H1 (cell line): ENCODE measurements at regions not wholly inside any gene's neighbourhood (a gene's known extent, or its start where the extent isn't known, plus 50 kb on each side); places are given as distances from the start of the nearest gene placed in this dataset.

Source experiments
- CTCF ChIA-PET: fragments of 300-600 bp; sonication (Branson Sonifier 250); formaldehyde crosslinking; loops from one replicate; lab custom pipeline; 2021; ENCODE audit not compliant: partially characterized antibody; lab: Charles Lee
- POLR2A ChIA-PET: fragments of 300-600 bp; sonication (Branson Sonifier 250); formaldehyde crosslinking; loops from one replicate; lab custom pipeline; 2021; ENCODE audit warnings: inconsistent platforms; ENCODE audit not compliant: partially characterized antibody; lab: Charles Lee
- DNase-seq, 2 experiments: peaks; one replicate each; pipeline versions ENCODE4 v3.0.0 to v3.0.0-alpha.2; 2010 to 2022; ENCODE audit warnings: low spot score in 2 of 2, low read depth in 1 of 2, mixed read lengths in 1 of 2
- FAIRE-seq: peaks from 2 replicates; lab custom pipeline; 2011; peaks lifted over from hg19 to GRCh38; lab: Jason Lieb, UNC
- H2AFZ ChIP-seq: 2 replicates; pipeline ENCODE4 v1.8.1; 2012; ENCODE audit warnings: low read length, inconsistent platforms
- H2AK5ac ChIP-seq: 2 replicates; pipeline ENCODE4 v1.6.1; 2013; ENCODE audit warnings: low read depth, low read length
- H2BK120ac ChIP-seq: replicated peaks from 2 replicates; pipeline ENCODE3; 2013; ENCODE audit warnings: low read depth, low read length, inconsistent platforms
- H2BK12ac ChIP-seq: 2 replicates; pipeline ENCODE4 v1.6.1; 2013; ENCODE audit warnings: low read depth, low read length
- H2BK15ac ChIP-seq: 2 replicates; pipeline ENCODE4 v1.6.1; 2013; ENCODE audit warnings: low read length
- H2BK20ac ChIP-seq: 2 replicates; pipeline ENCODE4 v1.6.1; 2013; ENCODE audit warnings: low read length
- H2BK5ac ChIP-seq: 2 replicates; pipeline ENCODE4 v1.6.1; 2013; ENCODE audit warnings: low read depth, low read length
- H3K14ac ChIP-seq: 2 replicates; pipeline ENCODE4 v1.6.1; 2013; ENCODE audit warnings: inconsistent platforms; ENCODE audit not compliant: insufficient read length
- H3K18ac ChIP-seq: 2 replicates; pipeline ENCODE4 v1.6.1; 2013; ENCODE audit warnings: low read length; ENCODE audit errors: extremely low read depth
- H3K23ac ChIP-seq: 2 replicates; pipeline ENCODE4 v1.6.1; 2013; ENCODE audit warnings: inconsistent platforms; ENCODE audit not compliant: insufficient read length
- H3K23me2 ChIP-seq: 2 replicates; pipeline ENCODE4 v1.6.1; 2013; ENCODE audit warnings: low read depth, low read length
- H3K27ac ChIP-seq: 2 replicates; pipeline ENCODE4 v1.6.1; 2011; ENCODE audit warnings: low read depth, low read length, inconsistent platforms
- H3K27me3 ChIP-seq, 4 experiments: replicated peaks in 1 of 4; 1 replicate in 1 of 4; 2 replicates in 3 of 4; pipeline versions ENCODE4 v1.6.1 to v1.8.1; 2011 to 2013; ENCODE audit warnings: low read length in 3 of 4, mild to moderate bottlenecking in 3 of 4, inconsistent platforms in 2 of 4, mixed read lengths in 2 of 4, moderate library complexity in 1 of 4; ENCODE audit not compliant: control insufficient read depth in 3 of 4, insufficient read depth in 3 of 4; ENCODE audit errors: extremely low read depth in 1 of 4
- H3K36me3 ChIP-seq, 4 experiments: 2 replicates each; pipeline versions ENCODE4 v1.6.1 to v1.8.1; 2011 to 2013; ENCODE audit warnings: mild to moderate bottlenecking in 4 of 4, low read length in 3 of 4, moderate library complexity in 2 of 4, control low read depth in 1 of 4, inconsistent platforms in 1 of 4; ENCODE audit not compliant: insufficient read depth in 4 of 4, control insufficient read depth in 2 of 4
- H3K4ac ChIP-seq: replicated peaks from 2 replicates; pipeline ENCODE3; 2013; ENCODE audit warnings: low read length, low read depth, mixed read lengths, inconsistent platforms; ENCODE audit not compliant: insufficient read length
- H3K4me1 ChIP-seq, 4 experiments: replicated peaks in 1 of 4; 1 replicate in 1 of 4; 2 replicates in 3 of 4; pipeline versions ENCODE4 v1.6.1 to v1.8.1; 2011 to 2013; ENCODE audit warnings: low read length in 3 of 4, inconsistent platforms in 2 of 4, mixed read lengths in 1 of 4; ENCODE audit not compliant: insufficient read depth in 4 of 4, control insufficient read depth in 3 of 4
- H3K4me2 ChIP-seq, 2 experiments: 2 replicates each; pipeline versions ENCODE4 v1.6.1 to v1.8.1; 2011 to 2013; ENCODE audit warnings: low read depth in 2 of 2, low read length in 2 of 2, control low read depth in 1 of 2, inconsistent platforms in 1 of 2, mild to moderate bottlenecking in 1 of 2; ENCODE audit not compliant: insufficient read depth in 1 of 2
- H3K4me3 ChIP-seq, 4 experiments: fragments of 200-600, 300-600 bp in 1 of 4; sonication (generic), shearing (Covaris generic), sonication (Bioruptor Twin) in 1 of 4; 2 replicates each; pipeline versions ENCODE4 v1.5.1 to v1.8.1; 2011 to 2016; ENCODE audit warnings: low read length in 4 of 4, low read depth in 3 of 4, control low read depth in 2 of 4, inconsistent platforms in 2 of 4, mild to moderate bottlenecking in 2 of 4, mixed read lengths in 1 of 4, moderate library complexity in 1 of 4; ENCODE audit not compliant: insufficient read depth in 2 of 4; ENCODE audit errors: extremely low read depth in 1 of 4
- H3K56ac ChIP-seq: replicated peaks from 2 replicates; pipeline ENCODE3; 2013; ENCODE audit warnings: low read depth, mild to moderate bottlenecking, mixed read lengths, low read length, inconsistent platforms; ENCODE audit not compliant: insufficient read length
- H3K79me1 ChIP-seq: 2 replicates; pipeline ENCODE4 v1.6.1; 2013; ENCODE audit warnings: low read depth, low read length, control low read depth
- H3K79me2 ChIP-seq, 2 experiments: 2 replicates each; pipeline versions ENCODE4 v1.6.1 to v1.8.1; 2012 to 2013; ENCODE audit warnings: low read length in 2 of 2, mild to moderate bottlenecking in 2 of 2, inconsistent platforms in 1 of 2; ENCODE audit not compliant: insufficient read depth in 2 of 2, control insufficient read depth in 1 of 2
- H3K9ac ChIP-seq, 4 experiments: replicated peaks in 1 of 4; 1 replicate in 1 of 4; 2 replicates in 3 of 4; pipeline versions ENCODE4 v1.6.1 to v1.8.1; 2011 to 2013; ENCODE audit warnings: low read depth in 3 of 4, low read length in 3 of 4, control low read depth in 2 of 4, mild to moderate bottlenecking in 2 of 4, moderate library complexity in 2 of 4, inconsistent platforms in 1 of 4; ENCODE audit errors: extremely low read depth in 1 of 4
- H3K9me3 ChIP-seq, 2 experiments: 2 replicates each; pipeline versions ENCODE4 v1.6.1 to v1.8.1; 2012 to 2013; ENCODE audit warnings: mild to moderate bottlenecking in 2 of 2, moderate library complexity in 2 of 2, control low read depth in 1 of 2, inconsistent platforms in 1 of 2, low read depth in 1 of 2, low read length in 1 of 2, mixed read lengths in 1 of 2; ENCODE audit not compliant: insufficient read depth in 2 of 2
- H4K20me1 ChIP-seq, 2 experiments: replicated peaks in 1 of 2; 2 replicates each; pipeline versions ENCODE3 to v1.8.1; 2011 to 2013; ENCODE audit warnings: inconsistent platforms in 2 of 2, low read length in 2 of 2, mild to moderate bottlenecking in 1 of 2; ENCODE audit not compliant: insufficient read depth in 2 of 2, control insufficient read depth in 1 of 2
- H4K5ac ChIP-seq: 2 replicates; pipeline ENCODE4 v1.6.1; 2013; ENCODE audit warnings: low read length, low read depth, mixed read lengths, inconsistent platforms; ENCODE audit not compliant: insufficient read length
- H4K8ac ChIP-seq: 2 replicates; pipeline ENCODE4 v1.8.0; 2013; ENCODE audit warnings: mild to moderate bottlenecking, moderate library complexity, low read length, inconsistent platforms; ENCODE audit not compliant: insufficient read depth; ENCODE audit errors: extremely low read depth
- H4K91ac ChIP-seq: replicated peaks from 2 replicates; pipeline ENCODE3; 2013; ENCODE audit warnings: low read length, mixed read lengths, inconsistent platforms; ENCODE audit not compliant: insufficient read length
- BACH1 ChIP-seq: IDR thresholded peaks from 2 replicates; pipeline ENCODE4 v1.6.1; 2012; ENCODE audit warnings: low read length, improper control_type of control experiment
- BRCA1 ChIP-seq: IDR thresholded peaks from 2 replicates; pipeline ENCODE4 v1.6.1; 2012; ENCODE audit warnings: low read depth, low read length, improper control_type of control experiment
- CBX5 ChIP-seq: fragments of 300-800, 300-1000 bp; sonication (generic); IDR thresholded peaks from 2 replicates; pipeline ENCODE4 v1.7.1; 2016; ENCODE audit warnings: antibody characterized with exemption, low read length, low read depth
- CHD1 ChIP-seq: IDR thresholded peaks from 2 replicates; pipeline ENCODE4 v1.6.1; 2012; ENCODE audit warnings: low read depth, low read length, improper control_type of control experiment
- CREB1 ChIP-seq: IDR thresholded peaks from 2 replicates; pipeline ENCODE4 v1.6.1; 2012; ENCODE audit warnings: inconsistent platforms
- CTCF ChIP-seq, 3 experiments: IDR thresholded peaks; 1 replicate in 2 of 3; 2 replicates in 1 of 3; pipeline versions ENCODE4 v1.5.1 to v1.6.1; 2011; ENCODE audit warnings: low read length in 3 of 3, mild to moderate bottlenecking in 3 of 3, inconsistent platforms in 2 of 3, low read depth in 1 of 3, moderate library complexity in 1 of 3; ENCODE audit not compliant: insufficient read depth in 1 of 3; ENCODE audit errors: control extremely low read depth in 1 of 3
- EZH2 ChIP-seq: fragments of 200-600 bp; sonication (generic); IDR thresholded peaks from 2 replicates; pipeline ENCODE4 v1.7.1; 2012; ENCODE audit warnings: low read depth, mild to moderate bottlenecking, moderate library complexity, low read length, inconsistent platforms; ENCODE audit not compliant: severe bottlenecking
- FOSL1 ChIP-seq: IDR thresholded peaks from 2 replicates; pipeline ENCODE4 v1.6.1; 2011; ENCODE audit warnings: mild to moderate bottlenecking, low read depth, low read length, moderate library complexity; ENCODE audit not compliant: insufficient read depth
- HDAC6 ChIP-seq: IDR thresholded peaks from one replicate; pipeline ENCODE4 v1.7.1; 2012; ENCODE audit warnings: low read depth, mild to moderate bottlenecking, inconsistent platforms, low read length, moderate library complexity
- JUN ChIP-seq: IDR thresholded peaks from 2 replicates; pipeline ENCODE4 v1.6.1; 2011; ENCODE audit warnings: low read depth, mild to moderate bottlenecking, improper control_type of control experiment, low read length
- RBBP5 ChIP-seq: IDR thresholded peaks from 2 replicates; pipeline ENCODE4 v1.7.1; 2012; ENCODE audit warnings: low read depth, mild to moderate bottlenecking, inconsistent platforms, low read length, moderate library complexity, borderline replicate concordance
- SIX5 ChIP-seq: IDR thresholded peaks from 2 replicates; pipeline ENCODE4 v1.6.1; 2011; ENCODE audit warnings: mild to moderate bottlenecking, low read depth, low read length
- TCF12 ChIP-seq: IDR thresholded peaks from 2 replicates; pipeline ENCODE4 v1.6.1; 2011; ENCODE audit warnings: low read depth, mild to moderate bottlenecking, low read length
- YY1 ChIP-seq: IDR thresholded peaks from 2 replicates; pipeline ENCODE4 v1.6.1; 2011; ENCODE audit warnings: low read depth, mild to moderate bottlenecking, low read length
- WGBS, 2 experiments: shearing (Covaris generic) in 1 of 2; methylation state at CpG; one replicate each; pipeline versions ENCODE4 v1.1.6 to v1.1.7; 2013 to 2015; ENCODE audit warnings: low lambda C conversion rate in 2 of 2, mixed read lengths in 2 of 2, inconsistent platforms in 1 of 2, low coverage in 1 of 2, missing lambda C conversion rate in 1 of 2; ENCODE audit not compliant: insufficient replicate concordance in 2 of 2, insufficient coverage in 1 of 2, insufficient read length in 1 of 2; ENCODE audit errors: extremely low coverage in 1 of 2, missing lambda C conversion rate in 1 of 2; 5-methylcytosine and 5-hydroxymethylcytosine counted together

DNA sequence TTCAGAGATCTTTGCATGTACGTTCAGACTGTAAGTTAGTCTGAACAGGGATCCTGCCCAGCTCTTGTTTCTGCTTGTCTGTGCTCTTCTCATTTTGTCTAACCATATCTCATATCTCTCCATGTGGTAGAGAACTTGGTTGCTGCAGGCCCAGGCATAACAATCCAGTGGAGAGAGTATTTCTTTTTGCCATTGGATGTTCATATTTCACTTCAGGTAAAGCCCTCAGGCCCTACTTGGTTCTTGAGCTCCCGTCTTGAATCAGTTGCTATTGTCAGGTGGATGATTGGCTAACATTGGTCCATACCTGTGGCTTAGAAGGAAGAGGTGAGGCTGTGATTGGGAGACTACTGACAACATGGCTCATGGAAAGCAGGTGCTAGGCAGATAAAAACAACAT, 357.7 kb upstream of the FLRT2 start:
- Histone ChIP-seq H3K18ac (no peak overlapping the region), H2BK120ac (no peak overlapping the region), H2AK5ac (no peak overlapping the region), H3K4ac (no peak overlapping the region), H4K8ac (no peak overlapping the region), H2BK20ac (no peak overlapping the region), H2BK5ac (no peak overlapping the region), H4K20me1 (no peaks in the 10 kb centered on the region), H3K14ac (no peak overlapping the region), H3K4me3 (no peak overlapping the region), H3K4me2 (no peak overlapping the region), H2AFZ (0 out of 2 replicates have a peak overlapping the region, but pooled peaks have one; percentile 62), H3K9me3 (no peaks in the 10 kb centered on the region), H2BK15ac (no peak overlapping the region), H2BK12ac (no peak overlapping the region), H3K36me3 (no peaks in the 10 kb centered on the region), H3K27ac (no peak overlapping the region), H3K23me2 (no peaks in the 10 kb centered on the region), H3K56ac (no peak overlapping the region), H3K79me1 (no peaks in the 10 kb centered on the region), H3K27me3 (no peaks in the 10 kb centered on the region), H3K9ac (no peak overlapping the region), H4K91ac (no peak overlapping the region), H3K79me2 (no peaks in the 10 kb centered on the region), H3K23ac (no peak overlapping the region), H3K4me1 (peaks cover 0 to 3% (median 0%) of the 10 kb centered on the region in 4 experiments; a peak in 1 of 7 replicates), H4K5ac (no peak overlapping the region)
- no peak for DNase-seq
- WGBS, 2 experiments = 98% methylated on average over 2 of the region's 2 CpGs; no CpG with 5 or more reads in 1 of the 2 experiments
- POLR2A ChIA-PET = no interaction called here
- FAIRE-seq = no peak
- CTCF ChIA-PET = interaction anchor here (0.7 to 1.0 kb wide), 2 partner anchors 206 to 239 kb away, joined by 3 read pairs; no protein-coding TSS in a partner anchor
- TF ChIP-seq YY1 (no peak), CTCF (IDR thresholded peaks at IDR 0.05; ENCODE audit: control extremely low read depth in 1 of 3, insufficient read depth in 1 of 3, low read depth in 1 of 3, low read length in 3 of 3) (no peak), HDAC6 (no peak), BRCA1 (no peak), RBBP5 (no peak), CBX5 (no peak), CREB1 (no peak), EZH2 (no peak), TCF12 (no peak), BACH1 (no peak), SIX5 (no peak), FOSL1 (no peak), CHD1 (no peak), JUN (no peak)
